Endodermal cell (in vitro differentiated cells): ENCODE measurements at regions not wholly inside any gene's neighbourhood (a gene's known extent, or its start where the extent isn't known, plus 50 kb on each side); places are given as distances from the start of the nearest gene placed in this dataset.

Experiments used
- DNase-seq: peaks from one replicate; pipeline ENCODE4 v3.0.0-alpha.2; 2017
- H3K27ac ChIP-seq: 2 replicates; pipeline ENCODE4 v1.5.1; 2013; ENCODE audit warnings: mild to moderate bottlenecking, low read depth, low read length, moderate library complexity
- H3K27me3 ChIP-seq: 2 replicates; pipeline ENCODE4 v1.6.1; 2013; ENCODE audit warnings: mild to moderate bottlenecking, low read length, moderate library complexity; ENCODE audit not compliant: insufficient read depth, control insufficient read depth, poor library complexity, severe bottlenecking
- H3K36me3 ChIP-seq: 2 replicates; pipeline ENCODE4 v1.7.0; 2013; ENCODE audit warnings: mild to moderate bottlenecking, low read length, moderate library complexity; ENCODE audit not compliant: control insufficient read depth, insufficient read depth
- H3K4me1 ChIP-seq: one replicate; pipeline ENCODE4 v1.7.0; 2013; ENCODE audit warnings: low read length; ENCODE audit not compliant: control insufficient read depth, insufficient read depth
- H3K4me3 ChIP-seq: 2 replicates; pipeline ENCODE4 v1.5.1; 2013; ENCODE audit warnings: mild to moderate bottlenecking, low read length, moderate library complexity
- H3K9ac ChIP-seq: 2 replicates; pipeline ENCODE4 v1.6.1; 2013; ENCODE audit warnings: mild to moderate bottlenecking, low read length, moderate library complexity; ENCODE audit not compliant: poor library complexity, severe bottlenecking; ENCODE audit errors: extremely low read depth
- H3K9me3 ChIP-seq: 2 replicates; pipeline ENCODE4 v1.6.1; 2013; ENCODE audit warnings: mild to moderate bottlenecking, low read length, moderate library complexity; ENCODE audit not compliant: control insufficient read depth
- H3K27ac Mint-ChIP-seq: 2 replicates; pipeline ENCODE4 v1.8.0; 2020; ENCODE audit warnings: mixed read lengths
- H3K27me3 Mint-ChIP-seq: 2 replicates; pipeline ENCODE4 v1.8.0; 2021; ENCODE audit warnings: mild to moderate bottlenecking, mixed read lengths; ENCODE audit not compliant: insufficient read depth
- H3K36me3 Mint-ChIP-seq: 2 replicates; pipeline ENCODE4 v1.8.0; 2020; ENCODE audit warnings: low read depth, mixed read lengths
- H3K4me1 Mint-ChIP-seq: 2 replicates; pipeline ENCODE4 v1.8.0; 2020; ENCODE audit warnings: mixed read lengths
- H3K4me3 Mint-ChIP-seq: 2 replicates; pipeline ENCODE4 v1.8.0; 2020; ENCODE audit warnings: mild to moderate bottlenecking, moderate library complexity, mixed read lengths
- H3K9me3 Mint-ChIP-seq: 2 replicates; pipeline ENCODE4 v1.8.0; 2020; ENCODE audit warnings: mild to moderate bottlenecking, mixed read lengths
- CTCF ChIP-seq: fragments of 200-600 bp; sonication (generic); conservative IDR thresholded peaks from 2 replicates; pipeline ENCODE4 v1.5.0; 2021; ENCODE audit warnings: antibody characterized with exemption, mild to moderate bottlenecking
- WGBS, 2 experiments: methylation state at CpG; one replicate each; pipeline versions ENCODE4 v1.1.5 to v1.1.7; 2013; ENCODE audit warnings: missing lambda C conversion rate in 2 of 2, mixed read lengths in 1 of 2; ENCODE audit not compliant: insufficient coverage in 1 of 2, insufficient read length in 1 of 2; 5-methylcytosine and 5-hydroxymethylcytosine counted together

GRCh38 chr3:177647876-177648275 is 450.6 kb upstream of the TBL1XR1 start:
- no peak for DNase-seq
- H3K9me3 Mint-ChIP-seq, result no peaks in the 10 kb centered on the region
- H3K36me3 ChIP-seq, result no peaks in the 10 kb centered on the region
- no peak overlapping the region for H3K9ac ChIP-seq
- H3K27me3 ChIP-seq, result no peaks in the 10 kb centered on the region
- no peaks in the 10 kb centered on the region for H3K36me3 Mint-ChIP-seq
- no peaks in the 10 kb centered on the region for H3K9me3 ChIP-seq
- H3K27ac ChIP-seq, result no peak overlapping the region
- 67 to 74% methylated on average over 3 to 4 of the region's 4 CpGs for WGBS, 2 experiments
- no peak overlapping the region for H3K4me3 Mint-ChIP-seq
- H3K27me3 Mint-ChIP-seq, result no peaks in the 10 kb centered on the region
- no peak overlapping the region for H3K4me3 ChIP-seq
- TF ChIP-seq CTCF, result no peak
- peaks cover 5% of the 10 kb centered on the region for H3K4me1 Mint-ChIP-seq
- no peaks in the 10 kb centered on the region for H3K4me1 ChIP-seq
- no peak overlapping the region for H3K27ac Mint-ChIP-seq

- no peak for DNase-seq
- Mint-ChIP-seq H3K4me3 (no peak overlapping the region), H3K27me3 (peaks cover 2% of the 10 kb centered on the region), H3K27ac (no peak overlapping the region), H3K9me3 (no peaks in the 10 kb centered on the region), H3K4me1 (peaks cover 6% of the 10 kb centered on the region), H3K36me3 (no peaks in the 10 kb centered on the region)
- Histone ChIP-seq H3K9ac (no peak overlapping the region), H3K36me3 (no peaks in the 10 kb centered on the region), H3K27me3 (no peaks in the 10 kb centered on the region), H3K4me1 (no peaks in the 10 kb centered on the region), H3K9me3 (no peaks in the 10 kb centered on the region), H3K4me3 (no peak overlapping the region), H3K27ac (no peak overlapping the region)
- TF ChIP-seq CTCF, result no peak
- WGBS, 2 experiments, result 92 to 96% methylated on average over 3 to 5 of the region's 5 CpGs
Observed at GRCh38 chr3:177652556-177653291, 455.4 kb upstream of the TBL1XR1 start.

DNA sequence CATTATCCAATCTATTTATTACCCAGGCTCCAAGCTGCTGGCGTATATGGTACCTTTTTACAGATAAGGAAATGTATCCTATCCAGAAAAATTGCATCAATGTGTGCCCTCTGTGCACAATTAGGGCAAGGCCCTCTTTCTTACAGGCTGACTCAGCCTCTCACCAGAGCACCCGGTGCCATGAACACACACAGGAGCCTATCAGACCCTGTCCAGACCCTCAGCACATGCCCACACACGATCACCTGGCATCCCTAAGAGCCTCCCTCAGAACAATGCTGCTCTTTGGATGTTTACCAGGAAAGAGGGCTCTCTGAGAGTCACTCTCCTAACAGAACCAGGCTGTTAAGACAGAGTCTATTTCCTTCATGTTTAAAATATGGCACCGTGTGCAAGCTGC is 460.0 kb upstream of the TBL1XR1 start:
- TF ChIP-seq CTCF, result no peak
- H3K27ac ChIP-seq, result no peak overlapping the region
- 85 to 88% methylated on average over 1 to 4 of the region's 4 CpGs for WGBS, 2 experiments
- H3K9me3 ChIP-seq, result no peaks in the 10 kb centered on the region
- DNase-seq, result no peak
- H3K27me3 Mint-ChIP-seq, result peaks cover 2% of the 10 kb centered on the region
- H3K4me3 Mint-ChIP-seq, result no peak overlapping the region
- H3K4me1 ChIP-seq, result no peaks in the 10 kb centered on the region
- no peaks in the 10 kb centered on the region for H3K27me3 ChIP-seq
- peaks cover 1% of the 10 kb centered on the region for H3K36me3 Mint-ChIP-seq
- H3K9ac ChIP-seq, result no peak overlapping the region
- H3K36me3 ChIP-seq, result no peaks in the 10 kb centered on the region
- H3K27ac Mint-ChIP-seq, result no peak overlapping the region
- H3K4me1 Mint-ChIP-seq, result peaks cover 2% of the 10 kb centered on the region
- H3K4me3 ChIP-seq, result no peak overlapping the region
- no peaks in the 10 kb centered on the region for H3K9me3 Mint-ChIP-seq
